Gastroesophageal sphincter (tissue), 3 donors: ENCODE measurements at regions not wholly inside any gene's neighbourhood (a gene's known extent, or its start where the extent isn't known, plus 50 kb on each side); places are given as distances from the start of the nearest gene placed in this dataset.

Source experiments
- CTCF ChIP-seq, 4 experiments: fragments of 200-600 bp in 2 of 4; fragments of 450-650 bp in 2 of 4; sonication (generic) in 1 of 4; IDR thresholded peaks; one replicate each; pipeline ENCODE4 v1.5.1; 2017 to 2019; ENCODE audit warnings: antibody characterized with exemption in 4 of 4, mild to moderate bottlenecking in 2 of 4, moderate library complexity in 2 of 4
- EP300 ChIP-seq: sonication (generic); formaldehyde crosslinking; IDR thresholded peaks from one replicate; pipeline ENCODE4 v1.6.1; 2017; ENCODE audit warnings: antibody characterized with exemption, mild to moderate bottlenecking
- POLR2A ChIP-seq, 2 donors: fragments of 450-650 bp; IDR thresholded peaks; one replicate each; pipeline ENCODE4 v1.6.1; 2017; ENCODE audit warnings: antibody characterized with exemption in 2 of 2, mild to moderate bottlenecking in 2 of 2, moderate library complexity in 1 of 2
- POLR2AphosphoS5 ChIP-seq: sonication (generic); formaldehyde crosslinking; IDR thresholded peaks from one replicate; pipeline ENCODE4 v1.6.1; 2017; ENCODE audit warnings: antibody characterized with exemption

GRCh38 chr5:128836571-128836970 lies 128.7 kb upstream of the SLC27A6 start:
- TF ChIP-seq CTCF (IDR thresholded peaks at IDR 0.05) = no peak
- TF ChIP-seq EP300 = no peak
- TF ChIP-seq POLR2A (IDR thresholded peaks at IDR 0.05) = no peak
- TF ChIP-seq POLR2AphosphoS5 = no peak
